NCI-H510A (cell line): ENCODE measurements at regions not wholly inside any gene's neighbourhood (a gene's known extent, or its start where the extent isn't known, plus 50 kb on each side); places are given as distances from the start of the nearest gene placed in this dataset.

Source experiments
- DNase-seq: peaks from one replicate; lab custom pipeline; 2025; lab: John Stamatoyannopoulos, UW

- DNase-seq = no peak
Observed at GRCh38 chr9:109950710-109951443, 170.9 kb downstream of the PALM2AKAP2 start.

- no peak for DNase-seq
Observed at GRCh38 chr9:109953300-109953699, 173.3 kb downstream of the PALM2AKAP2 start.

GRCh38 chr9:109953813-109954497 lies 174.0 kb downstream of the PALM2AKAP2 start:
- DNase-seq = no peak

GRCh38 chr9:109956717-109957440 lies 176.9 kb downstream of the PALM2AKAP2 start:
- no peak for DNase-seq

- DNase-seq = no peak
Observed at GRCh38 chr9:109959679-109960078, 179.7 kb downstream of the PALM2AKAP2 start.

- DNase-seq = no peak
Observed at GRCh38 chr9:109961626-109962025, 181.6 kb downstream of the PALM2AKAP2 start.

- no peak for DNase-seq
Observed at GRCh38 chr9:109962215-109962614, 182.2 kb downstream of the PALM2AKAP2 start.

- no peak for DNase-seq
Observed at GRCh38 chr9:109963079-109963478, 183.1 kb downstream of the PALM2AKAP2 start.

- no peak for DNase-seq
Observed at GRCh38 chr9:109966643-109967368, 186.8 kb downstream of the PALM2AKAP2 start.

- DNase-seq = no peak
Observed at GRCh38 chr9:109967651-109968642, 187.9 kb downstream of the PALM2AKAP2 start.

- no peak for DNase-seq
Observed at GRCh38 chr9:109969011-109969410, 189.0 kb downstream of the PALM2AKAP2 start.

GRCh38 chr9:109969573-109970237 lies 189.7 kb downstream of the PALM2AKAP2 start:
- DNase-seq = no peak

- DNase-seq = no peak
Observed at GRCh38 chr9:109971226-109971625, 191.2 kb downstream of the PALM2AKAP2 start.

- DNase-seq = no peak
Observed at GRCh38 chr9:109972026-109972882, 192.3 kb downstream of the PALM2AKAP2 start.

GRCh38 chr9:109973336-109973735 lies 193.3 kb downstream of the PALM2AKAP2 start:
- DNase-seq = no peak

- DNase-seq = no peak
Observed at GRCh38 chr9:109974143-109974917, 194.3 kb downstream of the PALM2AKAP2 start.

GRCh38 chr9:109974918-109975276 lies 194.9 kb downstream of the PALM2AKAP2 start:
- DNase-seq = no peak

GRCh38 chr9:109975574-109976295 lies 195.7 kb downstream of the PALM2AKAP2 start:
- no peak for DNase-seq
